ENCODE measurements at regions not wholly inside any gene's neighbourhood (a gene's known extent, or its start where the extent isn't known, plus 50 kb on each side); places are given as distances from the start of the nearest gene placed in this dataset.
"Not testable (repeated sequence)": the region's sequence is repeated elsewhere in the genome, so short reads cannot be mapped to it uniquely, and the experiment has no call there.

DNA sequence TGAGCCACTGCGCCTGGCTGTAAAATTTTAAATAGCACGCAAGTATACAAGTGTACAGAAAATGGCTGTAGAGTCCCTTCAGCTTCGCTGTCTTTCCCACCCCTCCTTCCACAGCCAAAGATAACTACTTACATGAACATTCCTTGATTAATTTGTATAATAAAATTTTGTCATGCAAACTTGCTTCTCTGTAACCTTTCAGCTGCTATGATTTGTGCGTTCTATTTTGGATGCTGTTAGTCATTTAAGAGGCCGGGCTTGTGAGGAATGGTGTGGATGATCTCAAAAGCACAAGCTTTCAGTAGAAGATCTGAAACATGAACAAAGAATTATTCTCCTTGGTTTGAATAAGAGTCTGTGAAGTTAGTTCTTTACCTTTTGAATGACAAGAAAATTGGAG is 115.0 kb upstream of the TLE1 start:
- no peak overlapping the region for H3K27ac ChIP-seq
- TF ChIP-seq, protein P1, sequence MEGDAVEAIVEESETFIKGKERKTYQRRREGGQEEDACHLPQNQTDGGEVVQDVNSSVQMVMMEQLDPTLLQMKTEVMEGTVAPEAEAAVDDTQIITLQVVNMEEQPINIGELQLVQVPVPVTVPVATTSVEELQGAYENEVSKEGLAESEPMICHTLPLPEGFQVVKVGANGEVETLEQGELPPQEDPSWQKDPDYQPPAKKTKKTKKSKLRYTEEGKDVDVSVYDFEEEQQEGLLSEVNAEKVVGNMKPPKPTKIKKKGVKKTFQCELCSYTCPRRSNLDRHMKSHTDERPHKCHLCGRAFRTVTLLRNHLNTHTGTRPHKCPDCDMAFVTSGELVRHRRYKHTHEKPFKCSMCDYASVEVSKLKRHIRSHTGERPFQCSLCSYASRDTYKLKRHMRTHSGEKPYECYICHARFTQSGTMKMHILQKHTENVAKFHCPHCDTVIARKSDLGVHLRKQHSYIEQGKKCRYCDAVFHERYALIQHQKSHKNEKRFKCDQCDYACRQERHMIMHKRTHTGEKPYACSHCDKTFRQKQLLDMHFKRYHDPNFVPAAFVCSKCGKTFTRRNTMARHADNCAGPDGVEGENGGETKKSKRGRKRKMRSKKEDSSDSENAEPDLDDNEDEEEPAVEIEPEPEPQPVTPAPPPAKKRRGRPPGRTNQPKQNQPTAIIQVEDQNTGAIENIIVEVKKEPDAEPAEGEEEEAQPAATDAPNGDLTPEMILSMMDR (conservative IDR thresholded peaks at IDR 0.05): no peak

DNA sequence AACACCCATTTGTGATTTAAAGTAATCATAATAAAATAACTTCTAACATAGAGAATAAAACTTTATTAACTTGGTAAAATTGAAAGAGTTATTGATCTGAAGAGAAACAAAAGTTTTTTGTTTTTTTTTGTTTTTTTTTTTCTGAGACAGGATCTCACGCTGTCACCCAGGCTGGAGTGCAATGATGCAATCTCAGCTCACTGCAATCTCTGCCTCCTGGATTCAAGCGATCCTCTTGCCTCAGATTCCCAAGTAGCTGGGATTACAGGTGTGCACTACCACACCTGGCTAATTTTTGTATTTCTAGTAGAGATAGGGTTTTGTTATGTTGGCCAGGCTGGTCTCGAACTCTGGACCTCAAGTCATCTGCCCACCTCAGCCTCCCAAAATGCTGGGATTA is 116.5 kb upstream of the SPATA31D4 start:
- H3K27ac ChIP-seq: not testable (repeated sequence)

DNA sequence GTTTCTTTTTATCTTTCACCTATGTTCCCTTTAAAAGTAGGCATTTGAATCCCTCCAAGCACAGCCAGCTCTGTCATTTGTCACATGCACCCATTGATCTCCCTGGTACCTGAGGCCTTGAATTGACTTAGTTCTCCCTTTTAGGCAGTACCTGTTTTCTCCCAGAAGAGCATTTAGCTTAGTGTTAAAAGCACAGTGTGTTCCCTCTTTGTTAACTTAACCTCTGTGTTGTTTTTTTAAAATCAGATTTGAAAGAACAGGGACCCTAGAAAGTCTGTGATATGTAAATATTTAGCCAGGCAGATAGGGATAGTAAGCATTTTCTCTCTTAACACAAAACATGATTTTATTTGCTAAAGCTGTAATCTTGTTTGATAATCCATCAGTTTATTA is 113.8 kb upstream of the SPATA31D4 start:
- peak overlapping the region; percentile 71 for H3K27ac ChIP-seq

DNA sequence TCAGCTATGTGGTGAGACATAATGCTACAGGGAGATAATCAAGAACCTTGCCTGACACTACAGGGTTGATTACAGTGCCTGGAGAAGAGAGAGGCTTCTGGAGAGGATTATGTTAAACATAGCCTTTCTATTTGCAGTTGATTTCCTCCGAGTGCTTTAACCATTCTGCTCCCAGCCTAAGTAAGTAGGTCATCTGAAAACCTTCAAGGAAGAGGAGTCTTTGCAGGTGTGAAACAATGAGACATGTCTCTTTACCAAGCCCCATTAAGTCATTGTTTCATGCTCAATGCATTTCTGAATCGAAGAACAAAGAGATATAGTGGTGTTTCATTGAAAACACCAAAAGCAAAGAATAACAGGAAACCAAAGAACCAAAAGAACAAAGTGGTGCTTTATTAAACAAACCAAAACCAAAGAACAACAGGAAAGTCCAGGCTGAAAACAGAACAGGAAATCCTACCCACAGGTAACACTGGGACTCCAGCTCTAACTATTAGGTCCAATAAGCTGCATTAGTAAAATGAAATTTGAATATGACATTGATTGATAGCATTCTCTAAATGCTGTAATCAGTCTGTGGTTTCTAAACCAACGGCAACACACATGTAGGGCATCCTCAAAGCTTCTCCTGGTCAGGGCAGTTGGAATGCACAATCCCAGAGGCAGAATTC is 113.3 kb upstream of the SPATA31D4 start:
- TF ChIP-seq, protein P1 (conservative IDR thresholded peaks at IDR 0.05): no peak
- peak overlapping the region; percentile 71 for H3K27ac ChIP-seq

More for the DNA sequence above, 113.8 kb upstream of the SPATA31D4 start:
- TF ChIP-seq, protein P1 (conservative IDR thresholded peaks at IDR 0.05): no peak; the same call in 1 of the 2 replicates

DNA sequence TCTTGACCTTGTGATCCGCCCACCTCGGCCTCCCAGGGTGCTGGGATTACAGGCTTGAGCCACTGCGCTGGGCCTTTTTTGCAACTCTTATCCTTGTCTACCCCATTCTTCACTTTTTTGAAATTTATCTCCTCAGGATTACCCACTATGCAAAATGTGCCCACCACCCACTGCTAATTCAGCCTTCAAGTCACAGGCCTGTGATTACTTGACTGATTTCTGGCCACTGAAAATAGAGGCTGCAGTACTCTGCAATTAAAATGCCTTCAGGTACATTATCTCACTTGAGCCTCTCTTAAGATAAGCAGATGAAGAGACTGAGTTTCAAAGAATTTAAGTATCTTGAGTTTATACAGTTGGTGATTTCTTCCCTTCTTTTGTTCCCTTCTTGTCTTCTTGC is 112.4 kb upstream of the SPATA31D4 start:
- H3K27ac ChIP-seq: peak overlapping the region; percentile 71
- TF ChIP-seq, protein P1 (conservative IDR thresholded peaks at IDR 0.05): no peak

DNA sequence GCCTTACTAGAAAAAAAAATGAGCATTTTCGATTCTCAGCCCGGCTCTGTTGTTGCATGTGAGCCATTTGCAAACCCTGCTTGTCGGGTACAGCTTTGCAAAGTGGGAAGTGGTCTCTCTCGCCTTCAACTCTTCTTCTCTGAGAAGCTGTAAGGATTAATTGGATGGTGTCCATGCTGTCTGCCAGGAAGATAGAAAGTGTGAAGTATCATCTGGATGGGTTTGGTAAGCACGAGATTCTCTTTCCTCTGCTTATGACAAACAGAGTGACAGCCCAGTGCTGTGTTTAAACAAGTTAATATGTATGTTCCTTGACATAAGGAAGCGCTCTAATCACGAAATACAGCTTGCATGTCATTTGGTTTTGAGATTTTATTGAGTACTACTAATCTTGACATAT is 109.1 kb upstream of the SPATA31D4 start:
- TF ChIP-seq, protein P1 (conservative IDR thresholded peaks at IDR 0.05): no peak
- no peak overlapping the region for H3K27ac ChIP-seq

DNA sequence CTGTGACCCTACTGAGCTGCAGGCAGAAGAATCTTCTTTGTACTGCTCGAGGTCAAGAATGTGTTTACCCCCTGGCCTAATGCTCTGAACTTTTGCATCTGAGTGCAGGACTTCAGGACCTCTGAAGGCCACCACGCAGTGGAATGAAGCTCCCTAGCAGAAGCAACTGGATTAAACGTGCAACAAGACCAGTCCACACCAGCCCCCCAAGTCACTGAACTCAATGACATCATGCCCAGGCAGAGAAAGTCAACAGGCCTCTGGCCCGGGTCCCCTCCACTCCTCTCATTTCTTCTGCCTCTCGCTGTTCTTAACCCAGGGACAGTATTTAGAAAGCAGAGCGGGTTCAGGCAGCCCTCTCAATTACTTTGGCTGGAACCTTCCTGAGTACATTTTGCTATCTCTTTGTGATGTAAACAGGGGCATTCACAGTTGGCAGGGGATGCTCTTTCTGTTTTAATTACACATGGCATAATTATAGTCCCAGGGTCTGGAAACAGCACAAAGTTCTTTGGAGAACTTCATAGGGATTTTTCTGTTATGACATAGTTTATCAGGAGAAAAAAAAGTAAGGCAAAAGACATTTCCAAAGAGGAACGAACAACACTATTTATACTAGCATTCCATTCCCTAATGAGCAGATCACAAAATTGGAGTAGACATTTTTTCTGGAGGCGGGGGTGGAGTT is 108.2 kb upstream of the SPATA31D4 start:
- TF ChIP-seq, protein P1 (conservative IDR thresholded peaks at IDR 0.05): no peak
- H3K27ac ChIP-seq: no peak overlapping the region

DNA sequence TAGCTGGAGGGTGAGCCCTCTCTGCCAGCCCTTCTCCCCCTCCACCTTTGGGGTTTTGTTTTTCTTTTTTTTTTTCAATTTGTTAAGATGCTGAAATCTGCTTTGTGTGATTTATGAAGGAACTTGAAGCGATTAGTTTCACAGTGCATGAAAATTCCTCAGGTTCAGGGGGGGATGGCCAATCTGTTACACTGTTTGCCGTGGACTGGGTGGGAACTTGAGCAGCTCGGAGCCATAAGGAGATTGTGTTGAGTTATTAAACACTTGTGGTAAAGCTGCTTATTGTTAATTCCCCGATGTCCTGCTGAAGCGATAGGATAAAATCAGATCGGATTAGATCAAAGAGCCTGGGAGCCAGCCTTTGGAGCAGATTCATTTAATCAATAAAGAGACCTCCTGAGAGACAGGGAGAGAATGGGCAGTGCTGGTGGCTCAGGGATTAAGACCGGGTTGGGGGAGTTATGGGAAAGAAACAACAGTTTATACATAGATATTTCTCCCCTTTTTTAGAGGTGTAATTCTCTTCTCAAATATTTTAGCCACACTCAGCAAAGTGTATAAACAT is 105.8 kb upstream of the SPATA31D4 start:
- TF ChIP-seq, protein P1 (conservative IDR thresholded peaks at IDR 0.05): no peak
- H3K27ac ChIP-seq: no peak overlapping the region
